ENCODE measurements at regions not wholly inside any gene's neighbourhood (a gene's known extent, or its start where the extent isn't known, plus 50 kb on each side); places are given as distances from the start of the nearest gene placed in this dataset.

DNA sequence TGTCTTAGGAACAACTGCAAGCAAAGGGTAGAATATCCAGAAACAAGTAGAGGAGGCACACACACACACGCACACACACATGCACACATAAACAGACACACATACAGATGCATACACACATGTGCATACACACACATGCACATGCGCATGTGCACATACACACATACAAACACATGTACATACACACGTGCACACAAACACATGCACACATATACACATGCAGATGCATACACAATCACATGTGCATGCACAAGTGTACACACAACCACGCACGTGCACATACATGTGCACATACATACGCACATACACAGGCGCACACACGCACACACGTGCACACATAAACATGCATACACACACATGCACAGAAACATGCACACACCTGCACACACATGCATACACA lies 206.5 kb upstream of the OPRM1 start:
- H3K27ac ChIP-seq, result no peak overlapping the region
- H3K36me3 ChIP-seq (ENCODE audit: insufficient read depth, low read length), result no peaks in the 10 kb centered on the region
- no peaks in the 10 kb centered on the region for H3K9me3 ChIP-seq (ENCODE audit: low read depth, low read length)
- no peak overlapping the region for H3K9ac ChIP-seq (ENCODE audit: insufficient read length)
- DNase-seq (ENCODE audit: low read depth, low spot score), result no peak
- H3K4me3 ChIP-seq, result no peak overlapping the region
- TF ChIP-seq EZH2 (IDR thresholded peaks at IDR 0.05) (no peak), FOXP2 (optimal IDR thresholded peaks at IDR 0.05; ENCODE audit: control extremely low read depth, extremely low read length, insufficient read depth) (no peak), POLR2AphosphoS5 (IDR thresholded peaks at IDR 0.05; ENCODE audit: borderline replicate concordance, low read depth, low read length) (no peak)

DNA sequence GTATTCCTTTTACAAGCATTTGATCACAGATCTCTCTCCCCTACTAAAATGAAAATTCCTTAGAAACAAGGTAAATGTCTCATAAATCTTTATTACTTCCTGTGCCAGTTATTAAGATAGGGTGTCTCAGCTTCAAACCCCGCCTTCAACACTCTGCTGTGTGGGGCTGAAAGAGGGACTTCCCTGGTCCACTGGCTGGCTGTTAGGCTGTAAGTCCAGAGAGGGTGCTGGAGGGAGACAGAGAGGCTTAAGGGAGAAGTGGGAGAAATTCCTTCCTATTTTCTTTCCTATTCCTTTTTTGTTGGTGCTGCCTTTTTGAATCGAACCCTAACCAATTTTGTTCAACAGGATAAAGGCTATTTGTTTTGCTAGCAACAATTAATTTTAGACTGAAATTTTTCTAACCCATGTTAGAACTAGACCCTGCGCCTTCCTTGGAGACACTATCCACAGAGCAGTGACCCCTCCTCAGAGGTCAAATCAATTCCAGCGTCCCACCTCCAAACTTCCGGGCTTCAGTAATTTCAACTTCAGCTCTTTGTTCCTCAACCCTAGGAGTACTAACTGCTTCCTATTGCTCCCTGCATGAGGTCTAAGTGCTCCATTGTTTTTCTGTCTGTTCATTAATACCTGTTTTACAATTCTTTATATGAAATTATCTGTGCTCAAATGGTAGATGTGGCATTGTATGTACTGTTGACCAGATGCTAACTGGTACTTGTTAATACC lies 207.5 kb upstream of the OPRM1 start:
- H3K27ac ChIP-seq, result no peak overlapping the region
- no peaks in the 10 kb centered on the region for H3K9me3 ChIP-seq (ENCODE audit: low read depth, low read length)
- no peaks in the 10 kb centered on the region for H3K36me3 ChIP-seq (ENCODE audit: insufficient read depth, low read length)
- H3K9ac ChIP-seq (ENCODE audit: insufficient read length), result no peak overlapping the region
- DNase-seq (ENCODE audit: low read depth, low spot score), result no peak
- TF ChIP-seq EZH2 (IDR thresholded peaks at IDR 0.05) (no peak), FOXP2 (optimal IDR thresholded peaks at IDR 0.05; ENCODE audit: control extremely low read depth, extremely low read length, insufficient read depth) (no peak), POLR2AphosphoS5 (IDR thresholded peaks at IDR 0.05; ENCODE audit: borderline replicate concordance, low read depth, low read length) (no peak)
- H3K4me3 ChIP-seq, result no peak overlapping the region

DNA sequence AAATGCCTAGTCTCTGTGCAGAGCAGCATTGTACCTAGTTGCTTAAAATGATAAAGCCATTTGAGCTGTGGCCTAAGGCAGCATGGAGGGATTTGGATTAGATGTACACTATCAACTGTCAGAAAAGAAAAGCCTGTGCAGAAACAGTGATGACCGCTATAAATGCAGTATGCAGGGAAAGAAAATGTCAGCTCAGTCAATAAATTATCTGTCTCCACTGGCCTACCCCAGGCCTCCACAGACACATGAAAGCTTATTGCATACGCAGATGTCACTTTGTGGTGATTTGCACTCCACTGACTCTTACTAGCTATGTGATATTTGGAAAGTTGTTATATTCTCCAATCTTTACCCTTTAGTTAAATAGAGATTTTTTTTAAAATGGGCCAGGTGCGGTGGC lies 221.9 kb upstream of the OPRM1 start:
- no peak for DNase-seq (ENCODE audit: low read depth, low spot score)
- H3K9ac ChIP-seq (ENCODE audit: insufficient read length), result no peak overlapping the region
- H3K27ac ChIP-seq, result no peak overlapping the region
- no peak for TF ChIP-seq POLR2AphosphoS5 (IDR thresholded peaks at IDR 0.05; ENCODE audit: borderline replicate concordance, low read depth, low read length)
- TF ChIP-seq EZH2 (IDR thresholded peaks at IDR 0.05), result no peak
- no peak for TF ChIP-seq FOXP2 (optimal IDR thresholded peaks at IDR 0.05; ENCODE audit: control extremely low read depth, extremely low read length, insufficient read depth)
- H3K4me3 ChIP-seq, result no peak overlapping the region
- H3K36me3 ChIP-seq (ENCODE audit: insufficient read depth, low read length), result no peaks in the 10 kb centered on the region
- H3K9me3 ChIP-seq (ENCODE audit: low read depth, low read length), result no peaks in the 10 kb centered on the region

DNA sequence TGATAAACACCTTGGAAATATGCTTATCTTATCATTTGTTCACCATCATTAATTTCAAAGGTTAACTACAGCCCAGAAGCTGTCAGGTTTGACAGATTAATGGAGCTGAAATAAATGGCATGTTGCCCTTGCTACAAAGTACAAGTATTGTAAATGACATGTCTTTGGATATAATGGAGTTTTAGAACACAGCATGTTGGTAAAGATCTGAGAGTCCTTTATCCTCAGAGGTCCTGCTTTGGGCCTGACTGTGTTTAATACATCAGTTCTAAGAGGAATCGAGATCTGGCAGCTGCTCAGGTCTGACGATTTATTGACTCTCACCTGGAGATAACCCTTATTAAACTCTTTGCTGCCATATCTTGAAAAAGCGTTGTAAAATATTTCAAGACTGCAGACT lies 222.7 kb upstream of the OPRM1 start:
- H3K9me3 ChIP-seq (ENCODE audit: low read depth, low read length), result no peaks in the 10 kb centered on the region
- H3K36me3 ChIP-seq (ENCODE audit: insufficient read depth, low read length), result no peaks in the 10 kb centered on the region
- H3K27ac ChIP-seq, result no peak overlapping the region
- no peak overlapping the region for H3K4me3 ChIP-seq
- no peak overlapping the region for H3K9ac ChIP-seq (ENCODE audit: insufficient read length)
- TF ChIP-seq FOXP2 (optimal IDR thresholded peaks at IDR 0.05; ENCODE audit: control extremely low read depth, extremely low read length, insufficient read depth), result no peak
- TF ChIP-seq EZH2 (IDR thresholded peaks at IDR 0.05), result no peak
- TF ChIP-seq POLR2AphosphoS5 (IDR thresholded peaks at IDR 0.05; ENCODE audit: borderline replicate concordance, low read depth, low read length), result no peak
- no peak for DNase-seq (ENCODE audit: low read depth, low spot score)

DNA sequence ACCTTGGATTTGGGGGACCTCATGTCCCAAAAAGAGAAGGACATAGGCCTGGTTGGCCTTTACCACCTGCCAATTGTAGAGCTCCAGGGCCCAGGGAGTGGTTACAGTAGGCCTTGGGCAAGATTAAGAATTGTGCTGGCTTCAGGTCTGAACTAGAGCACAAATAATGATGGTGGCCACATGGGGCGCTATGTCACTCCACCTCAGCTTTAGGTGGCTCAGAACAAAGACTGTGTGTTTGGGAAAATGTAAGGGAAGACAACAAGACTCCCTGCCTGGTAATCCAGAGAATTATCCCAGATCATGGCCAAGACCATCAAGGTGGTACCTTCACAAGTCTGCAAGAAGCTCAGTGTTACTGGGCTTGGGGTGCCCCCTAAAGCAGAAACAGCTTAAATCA lies 224.9 kb upstream of the OPRM1 start:
- no peak overlapping the region for H3K9ac ChIP-seq (ENCODE audit: insufficient read length)
- no peak for TF ChIP-seq POLR2AphosphoS5 (IDR thresholded peaks at IDR 0.05; ENCODE audit: borderline replicate concordance, low read depth, low read length)
- H3K36me3 ChIP-seq (ENCODE audit: insufficient read depth, low read length), result no peaks in the 10 kb centered on the region
- DNase-seq (ENCODE audit: low read depth, low spot score), result no peak
- no peak overlapping the region for H3K4me3 ChIP-seq
- H3K27ac ChIP-seq, result no peak overlapping the region
- no peaks in the 10 kb centered on the region for H3K9me3 ChIP-seq (ENCODE audit: low read depth, low read length)

DNA sequence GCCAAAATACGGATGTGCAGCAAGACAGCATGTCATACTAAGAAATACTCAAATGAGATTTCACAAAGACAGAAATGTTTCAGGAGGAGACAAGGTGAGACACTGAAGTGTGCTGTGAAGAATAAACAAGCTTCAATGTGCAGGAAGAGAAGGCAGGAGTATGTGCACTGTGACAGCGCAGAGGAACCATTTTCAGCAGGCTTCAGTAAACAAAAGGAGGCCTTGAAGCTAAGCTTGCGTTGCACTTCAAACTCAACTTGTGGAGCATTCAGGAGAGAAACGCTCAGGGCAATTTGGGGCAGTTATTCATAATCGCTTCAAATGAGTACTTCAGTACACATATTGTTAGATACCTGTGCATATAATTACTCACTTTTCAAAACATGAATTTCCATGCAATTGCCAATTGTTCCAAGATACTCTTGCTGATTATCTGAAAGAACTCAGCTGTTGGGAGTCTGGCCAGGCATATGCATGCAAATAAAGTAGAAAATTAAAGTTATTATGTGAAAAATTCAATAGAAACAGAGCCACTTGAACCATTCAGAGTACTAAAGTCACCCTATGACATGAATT lies 234.2 kb upstream of the OPRM1 start:
- Histone ChIP-seq H3K4me3 (no peak overlapping the region), H3K36me3 (ENCODE audit: insufficient read depth, low read length) (no peaks in the 10 kb centered on the region), H3K9me3 (ENCODE audit: low read depth, low read length) (no peaks in the 10 kb centered on the region), H3K9ac (ENCODE audit: insufficient read length) (no peak overlapping the region), H3K27ac (no peak overlapping the region)
- no peak for TF ChIP-seq FOXP2 (optimal IDR thresholded peaks at IDR 0.05; ENCODE audit: control extremely low read depth, extremely low read length, insufficient read depth)
- no peak for TF ChIP-seq POLR2AphosphoS5 (IDR thresholded peaks at IDR 0.05; ENCODE audit: borderline replicate concordance, low read depth, low read length)
- no peak for TF ChIP-seq EZH2 (IDR thresholded peaks at IDR 0.05)
- no peak for DNase-seq (ENCODE audit: low read depth, low spot score)

DNA sequence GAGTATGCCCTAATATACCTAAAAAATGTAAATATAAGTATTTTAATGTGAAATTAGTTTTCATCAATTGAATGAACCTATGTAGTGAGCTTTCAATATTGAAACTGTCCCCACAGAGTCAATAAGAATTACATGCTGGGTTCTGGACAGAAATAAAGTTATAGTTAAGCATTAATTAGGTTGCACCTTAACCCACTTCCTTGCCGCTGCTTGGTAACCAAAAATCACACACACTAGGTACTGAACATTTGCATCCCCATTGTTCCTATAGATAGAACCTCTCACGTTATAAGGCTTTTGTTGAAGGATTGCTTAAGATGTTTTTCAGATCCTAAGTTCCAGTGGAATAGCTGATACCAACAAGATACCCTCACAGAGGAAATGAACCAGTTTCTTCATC lies 237.1 kb upstream of the OPRM1 start:
- H3K9me3 ChIP-seq (ENCODE audit: low read depth, low read length), result no peaks in the 10 kb centered on the region
- no peak overlapping the region for H3K4me3 ChIP-seq
- TF ChIP-seq FOXP2 (optimal IDR thresholded peaks at IDR 0.05; ENCODE audit: control extremely low read depth, extremely low read length, insufficient read depth) (no peak), EZH2 (IDR thresholded peaks at IDR 0.05) (no peak), POLR2AphosphoS5 (IDR thresholded peaks at IDR 0.05; ENCODE audit: borderline replicate concordance, low read depth, low read length) (no peak)
- no peaks in the 10 kb centered on the region for H3K36me3 ChIP-seq (ENCODE audit: insufficient read depth, low read length)
- DNase-seq (ENCODE audit: low read depth, low spot score), result no peak
- H3K27ac ChIP-seq, result no peak overlapping the region
- H3K9ac ChIP-seq (ENCODE audit: insufficient read length), result no peak overlapping the region

DNA sequence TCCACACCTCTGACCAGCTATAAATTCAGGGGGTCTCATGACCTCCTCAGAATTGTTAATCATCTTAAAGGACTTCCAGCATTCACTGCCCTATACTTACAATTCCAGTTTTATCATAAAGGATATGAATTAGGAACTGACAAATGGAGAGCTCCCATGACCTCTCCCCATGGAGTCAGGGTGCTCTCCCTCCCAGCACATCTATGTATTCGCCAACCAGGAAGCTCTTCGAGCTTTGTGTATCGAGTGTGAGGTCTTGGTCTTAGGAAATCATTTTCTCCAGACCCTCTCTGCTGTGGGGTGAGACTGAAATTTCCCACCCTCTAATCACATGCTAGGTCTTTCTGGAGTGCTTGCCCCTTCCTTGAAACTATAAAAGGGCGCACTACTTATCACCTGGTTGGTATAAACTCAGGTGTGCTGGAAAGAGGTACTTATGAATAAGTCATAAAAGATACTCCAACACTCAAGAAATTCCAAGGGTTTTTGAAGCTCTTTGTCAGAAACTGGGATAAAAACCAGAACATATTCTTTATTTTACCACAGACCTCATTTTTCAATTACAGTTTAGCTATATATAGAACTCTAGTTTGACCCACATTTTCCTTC lies 238.4 kb upstream of the OPRM1 start:
- no peak overlapping the region for H3K27ac ChIP-seq
- H3K36me3 ChIP-seq (ENCODE audit: insufficient read depth, low read length), result no peaks in the 10 kb centered on the region
- no peak overlapping the region for H3K9ac ChIP-seq (ENCODE audit: insufficient read length)
- no peaks in the 10 kb centered on the region for H3K9me3 ChIP-seq (ENCODE audit: low read depth, low read length)
- H3K4me3 ChIP-seq, result no peak overlapping the region
- no peak for TF ChIP-seq POLR2AphosphoS5 (IDR thresholded peaks at IDR 0.05; ENCODE audit: borderline replicate concordance, low read depth, low read length)
- no peak for TF ChIP-seq EZH2 (IDR thresholded peaks at IDR 0.05)
- TF ChIP-seq FOXP2 (optimal IDR thresholded peaks at IDR 0.05; ENCODE audit: control extremely low read depth, extremely low read length, insufficient read depth), result no peak
- DNase-seq (ENCODE audit: low read depth, low spot score), result no peak

Data from SK-N-MC (cell line).